ENCODE measurements at regions not wholly inside any gene's neighbourhood (a gene's known extent, or its start where the extent isn't known, plus 50 kb on each side); places are given as distances from the start of the nearest gene placed in this dataset.

GRCh38 chr15:31251165-31251564, 75.5 kb upstream of the KLF13 start:
- TF ChIP-seq CTCF (IDR thresholded peaks at IDR 0.05) (no peak), POLR2A (IDR thresholded peaks at IDR 0.05) (no peak)
